ENCODE measurements at regions not wholly inside any gene's neighbourhood (a gene's known extent, or its start where the extent isn't known, plus 50 kb on each side); places are given as distances from the start of the nearest gene placed in this dataset.
"Not testable (repeated sequence)": the region's sequence is repeated elsewhere in the genome, so short reads cannot be mapped to it uniquely, and the experiment has no call there.

DNA sequence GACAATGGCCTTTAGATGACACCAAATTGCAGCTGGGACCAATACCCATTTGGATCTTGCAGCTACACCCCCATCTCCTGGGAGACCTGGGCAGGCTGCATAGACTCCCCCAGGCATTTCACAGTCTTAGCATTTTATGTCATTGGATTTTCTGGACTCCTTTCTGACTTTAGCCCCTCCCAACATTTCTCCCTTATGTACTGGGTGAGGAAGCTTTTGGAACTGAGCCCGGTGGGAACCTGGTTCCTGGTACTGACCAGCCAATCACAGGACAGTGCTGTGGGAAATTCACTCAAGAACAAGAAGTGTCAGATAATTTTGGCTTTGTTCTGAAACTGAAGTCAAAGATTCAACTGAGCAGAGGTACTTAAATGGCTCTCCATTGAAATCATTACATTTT lies 177.7 kb downstream of the ACTR3B start:
- H3K27ac ChIP-seq = no peak overlapping the region
- H4K20me1 ChIP-seq (ENCODE audit: low read depth) = no peaks in the 10 kb centered on the region
- H3F3A ChIP-seq (ENCODE audit: low read depth) = no peaks in the 10 kb centered on the region
- peaks cover 4% of the 10 kb centered on the region for H3K4me1 ChIP-seq
- no peaks in the 10 kb centered on the region for H3K79me2 ChIP-seq (ENCODE audit: low read depth)
- H3K9me3 Mint-ChIP-seq = no peaks in the 10 kb centered on the region
- peaks cover 9% of the 10 kb centered on the region for H3K27me3 Mint-ChIP-seq (ENCODE audit: insufficient read depth, low read depth)
- H3K4me1 Mint-ChIP-seq = no peaks in the 10 kb centered on the region
- H3K36me3 Mint-ChIP-seq = no peaks in the 10 kb centered on the region
- H2AFZ ChIP-seq (replicated peaks) = no peak overlapping the region
- H3K4me3 Mint-ChIP-seq = no peak overlapping the region
- no peaks in the 10 kb centered on the region for H3K9me3 ChIP-seq (ENCODE audit: low read depth)
- no peaks in the 10 kb centered on the region for H3K36me3 ChIP-seq
- DNase-seq (ENCODE audit: low spot score) = no peak
- no peak overlapping the region for H3K9ac ChIP-seq
- TF ChIP-seq EZH2phosphoT487 (IDR thresholded peaks at IDR 0.05) = no peak
- TF ChIP-seq, protein P1, sequence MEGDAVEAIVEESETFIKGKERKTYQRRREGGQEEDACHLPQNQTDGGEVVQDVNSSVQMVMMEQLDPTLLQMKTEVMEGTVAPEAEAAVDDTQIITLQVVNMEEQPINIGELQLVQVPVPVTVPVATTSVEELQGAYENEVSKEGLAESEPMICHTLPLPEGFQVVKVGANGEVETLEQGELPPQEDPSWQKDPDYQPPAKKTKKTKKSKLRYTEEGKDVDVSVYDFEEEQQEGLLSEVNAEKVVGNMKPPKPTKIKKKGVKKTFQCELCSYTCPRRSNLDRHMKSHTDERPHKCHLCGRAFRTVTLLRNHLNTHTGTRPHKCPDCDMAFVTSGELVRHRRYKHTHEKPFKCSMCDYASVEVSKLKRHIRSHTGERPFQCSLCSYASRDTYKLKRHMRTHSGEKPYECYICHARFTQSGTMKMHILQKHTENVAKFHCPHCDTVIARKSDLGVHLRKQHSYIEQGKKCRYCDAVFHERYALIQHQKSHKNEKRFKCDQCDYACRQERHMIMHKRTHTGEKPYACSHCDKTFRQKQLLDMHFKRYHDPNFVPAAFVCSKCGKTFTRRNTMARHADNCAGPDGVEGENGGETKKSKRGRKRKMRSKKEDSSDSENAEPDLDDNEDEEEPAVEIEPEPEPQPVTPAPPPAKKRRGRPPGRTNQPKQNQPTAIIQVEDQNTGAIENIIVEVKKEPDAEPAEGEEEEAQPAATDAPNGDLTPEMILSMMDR (IDR thresholded peaks at IDR 0.05) = no peak
- TF ChIP-seq EZH2 (IDR thresholded peaks at IDR 0.05) = no peak
- no peak overlapping the region for H3K4me3 ChIP-seq
- H3K27ac Mint-ChIP-seq = no peak overlapping the region
- no peak overlapping the region for H3K4me2 ChIP-seq
- no peaks in the 10 kb centered on the region for H3K27me3 ChIP-seq

DNA sequence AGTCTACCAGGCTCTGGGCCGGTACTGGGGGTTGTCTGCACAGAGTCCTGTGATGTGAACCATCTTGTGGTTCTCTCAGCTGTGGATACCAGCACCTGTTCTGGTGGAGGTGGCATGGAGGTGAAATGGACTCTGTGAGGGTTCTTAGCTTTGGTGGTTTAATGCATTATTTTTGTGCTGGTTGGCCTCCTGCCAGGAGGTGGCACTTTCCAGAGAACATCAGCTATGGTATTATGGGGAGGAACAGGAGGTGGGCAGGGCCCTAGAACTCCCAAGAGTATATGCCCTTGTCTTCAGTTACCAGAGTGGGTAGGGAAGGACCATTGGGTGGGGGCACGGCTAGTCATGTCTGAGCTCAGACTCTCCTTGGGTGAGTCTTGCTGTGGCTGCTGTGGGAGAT lies 187.1 kb downstream of the ACTR3B start:
- H3K4me1 Mint-ChIP-seq; H3K27me3 Mint-ChIP-seq (ENCODE audit: insufficient read depth, low read depth); H3K9me3 ChIP-seq (ENCODE audit: low read depth); H2AFZ ChIP-seq (replicated peaks); H3F3A ChIP-seq (ENCODE audit: low read depth); H3K36me3 ChIP-seq; H3K27ac ChIP-seq; H3K27me3 ChIP-seq; H3K9me3 Mint-ChIP-seq; H3K4me1 ChIP-seq; H3K36me3 Mint-ChIP-seq; DNase-seq (ENCODE audit: low spot score); H3K4me3 Mint-ChIP-seq; H3K27ac Mint-ChIP-seq; H4K20me1 ChIP-seq (ENCODE audit: low read depth); H3K79me2 ChIP-seq (ENCODE audit: low read depth); H3K4me3 ChIP-seq; H3K4me2 ChIP-seq; H3K9ac ChIP-seq: not testable (repeated sequence)

DNA sequence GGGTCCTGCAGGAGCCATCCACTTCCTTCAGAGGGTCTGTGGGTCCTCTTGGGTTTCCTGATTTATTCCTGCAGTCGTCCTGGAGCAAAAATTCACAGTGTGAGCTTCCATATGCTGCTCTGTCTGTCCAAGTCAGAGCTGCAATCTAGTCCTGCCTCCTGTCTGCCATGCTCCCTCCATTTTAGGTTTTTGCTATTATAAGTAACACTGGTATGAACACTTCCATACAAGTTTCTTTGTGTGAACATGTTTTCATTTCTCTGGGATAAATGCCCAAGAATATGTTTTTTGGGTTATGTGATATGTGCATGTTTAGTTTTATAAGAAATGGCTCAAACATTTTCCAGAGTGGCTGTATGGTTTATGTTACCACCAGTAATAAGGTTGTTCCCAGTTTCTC lies 188.1 kb downstream of the ACTR3B start:
- Mint-ChIP-seq H3K4me3 (no peak overlapping the region), H3K36me3 (no peaks in the 10 kb centered on the region), H3K27me3 (ENCODE audit: insufficient read depth, low read depth) (peaks cover 2% of the 10 kb centered on the region), H3K27ac (no peak overlapping the region), H3K4me1 (no peaks in the 10 kb centered on the region), H3K9me3 (peaks cover 5% of the 10 kb centered on the region)
- H3K27me3 ChIP-seq = no peaks in the 10 kb centered on the region
- no peaks in the 10 kb centered on the region for H4K20me1 ChIP-seq (ENCODE audit: low read depth)
- no peak for DNase-seq (ENCODE audit: low spot score)
- no peaks in the 10 kb centered on the region for H3F3A ChIP-seq (ENCODE audit: low read depth)
- no peaks in the 10 kb centered on the region for H3K4me1 ChIP-seq
- no peaks in the 10 kb centered on the region for H3K79me2 ChIP-seq (ENCODE audit: low read depth)
- TF ChIP-seq EZH2 (IDR thresholded peaks at IDR 0.05) = no peak
- no peak for TF ChIP-seq EZH2phosphoT487 (IDR thresholded peaks at IDR 0.05)
- TF ChIP-seq, protein P1 (IDR thresholded peaks at IDR 0.05) = no peak
- no peak overlapping the region for H3K9ac ChIP-seq
- H3K27ac ChIP-seq = no peak overlapping the region
- no peak overlapping the region for H2AFZ ChIP-seq (replicated peaks)
- no peak overlapping the region for H3K4me3 ChIP-seq
- no peaks in the 10 kb centered on the region for H3K36me3 ChIP-seq
- H3K4me2 ChIP-seq = no peak overlapping the region
- H3K9me3 ChIP-seq (ENCODE audit: low read depth) = no peaks in the 10 kb centered on the region

DNA sequence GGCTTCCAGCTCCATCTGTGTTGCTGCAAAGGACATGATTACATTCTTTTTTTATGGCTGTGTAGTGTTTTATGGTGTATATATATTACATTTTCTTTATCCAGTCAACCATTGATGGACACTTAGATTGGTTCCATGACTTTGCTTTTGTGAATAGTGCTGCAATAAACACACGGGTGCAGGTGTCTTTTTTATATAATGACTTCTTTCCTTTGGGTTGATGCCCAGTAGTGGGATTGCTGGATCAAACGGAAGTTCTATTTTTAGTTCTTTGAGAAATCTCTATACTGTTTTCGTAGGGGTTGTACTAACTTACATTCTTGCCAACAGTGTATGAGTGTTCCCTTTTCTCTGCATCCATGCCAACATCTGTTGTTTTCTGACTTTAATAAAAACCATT lies 189.7 kb downstream of the ACTR3B start:
- H3K27me3 Mint-ChIP-seq (ENCODE audit: insufficient read depth, low read depth) = peaks cover 2% of the 10 kb centered on the region

More for the DNA sequence above, 189.7 kb downstream of the ACTR3B start:
- no peaks in the 10 kb centered on the region for H3K9me3 ChIP-seq (ENCODE audit: low read depth)
- H3K36me3 ChIP-seq = no peaks in the 10 kb centered on the region
- H3K27me3 ChIP-seq = no peaks in the 10 kb centered on the region
- H3K9me3 Mint-ChIP-seq = peaks cover 5% of the 10 kb centered on the region
- no peaks in the 10 kb centered on the region for H3K4me1 ChIP-seq
- H3K4me3 ChIP-seq = no peak overlapping the region
- H3K4me2 ChIP-seq = no peak overlapping the region
- H3K36me3 Mint-ChIP-seq = no peaks in the 10 kb centered on the region
- no peak overlapping the region for H3K4me3 Mint-ChIP-seq
- no peaks in the 10 kb centered on the region for H4K20me1 ChIP-seq (ENCODE audit: low read depth)
- H3K27ac ChIP-seq = no peak overlapping the region
- no peaks in the 10 kb centered on the region for H3K79me2 ChIP-seq (ENCODE audit: low read depth)
- H3K4me1 Mint-ChIP-seq = no peaks in the 10 kb centered on the region
- H3K9ac ChIP-seq = no peak overlapping the region
- H2AFZ ChIP-seq (replicated peaks) = no peak overlapping the region
- H3F3A ChIP-seq (ENCODE audit: low read depth) = no peaks in the 10 kb centered on the region
- no peak for DNase-seq (ENCODE audit: low spot score)
- no peak for TF ChIP-seq EZH2 (IDR thresholded peaks at IDR 0.05)
- TF ChIP-seq, protein P1 (IDR thresholded peaks at IDR 0.05) = no peak
- no peak for TF ChIP-seq EZH2phosphoT487 (IDR thresholded peaks at IDR 0.05)
- no peak overlapping the region for H3K27ac Mint-ChIP-seq

Measured in neural progenitor cell (in vitro differentiated cells).